ENCODE measurements at regions not wholly inside any gene's neighbourhood (a gene's known extent, or its start where the extent isn't known, plus 50 kb on each side); places are given as distances from the start of the nearest gene placed in this dataset.

DNA sequence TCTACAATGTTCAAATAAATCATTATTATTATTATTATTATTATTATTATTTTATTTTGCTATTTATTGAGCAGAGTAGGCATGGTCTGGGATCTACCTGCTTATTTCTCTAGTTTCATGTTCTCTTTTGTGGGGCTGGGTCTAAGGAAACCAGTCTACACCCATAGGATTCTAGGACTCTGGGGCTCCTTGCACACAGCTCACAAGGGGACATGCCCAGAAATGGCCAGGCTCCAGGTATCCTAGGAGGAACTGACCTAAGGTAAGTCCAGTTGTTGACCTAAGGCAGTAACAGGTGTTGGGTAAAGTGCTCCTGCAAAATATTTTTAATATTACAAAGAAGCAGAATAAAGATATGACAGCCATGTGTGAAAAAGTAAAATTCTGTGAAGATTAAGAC, 149.6 kb upstream of the TBL1XR1 start:
- TF ChIP-seq POLR2A (IDR thresholded peaks at IDR 0.05) = no peak
- TF ChIP-seq CTCF (IDR thresholded peaks at IDR 0.05) = no peak
- DNase-seq = no peak
- H3K9me3 ChIP-seq = no peaks in the 10 kb centered on the region
- H3K4me3 ChIP-seq = no peak overlapping the region
- peaks cover 19% of the 10 kb centered on the region for H3K4me1 ChIP-seq
- H3K27me3 ChIP-seq = no peaks in the 10 kb centered on the region
- H3K36me3 ChIP-seq (ENCODE audit: low read depth, missing control alignments) = no peaks in the 10 kb centered on the region
- intact Hi-C loops (cut with DNase I; ENCODE audit: low total_unique reads) = no loop called here
- no peak overlapping the region for H3K27ac ChIP-seq

DNA sequence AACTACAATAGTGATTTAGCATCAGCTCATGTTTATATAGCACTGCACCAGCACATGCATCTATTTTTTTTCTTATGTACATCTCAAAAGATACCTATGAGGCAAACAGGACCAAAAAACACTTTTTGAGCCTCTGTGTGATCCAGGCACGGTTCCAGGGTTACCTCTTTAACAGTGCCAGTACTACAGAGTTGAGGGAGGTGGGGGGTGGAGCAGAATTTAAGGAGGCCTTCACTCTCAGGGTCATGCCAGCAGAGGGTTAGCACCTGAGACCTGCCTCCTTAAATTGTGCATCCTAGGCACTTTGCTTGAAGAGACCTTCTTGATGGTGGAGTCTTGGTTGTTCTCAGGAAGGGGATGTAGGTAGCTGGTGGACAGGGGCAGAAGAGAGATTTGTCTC, 150.3 kb upstream of the TBL1XR1 start:
- H3K36me3 ChIP-seq (ENCODE audit: low read depth, missing control alignments) = no peaks in the 10 kb centered on the region
- H3K4me1 ChIP-seq = peaks cover 19% of the 10 kb centered on the region
- H3K9me3 ChIP-seq = no peaks in the 10 kb centered on the region
- no peak overlapping the region for H3K4me3 ChIP-seq
- no peak for DNase-seq
- no peak overlapping the region for H3K27ac ChIP-seq
- TF ChIP-seq CTCF (IDR thresholded peaks at IDR 0.05) (no peak), POLR2A (IDR thresholded peaks at IDR 0.05) (no peak)
- intact Hi-C loops (cut with DNase I; ENCODE audit: low total_unique reads) = no loop called here
- WGBS, 2 donors = 65 to 92% methylated on average over 1 of the region's 1 CpG
- no peaks in the 10 kb centered on the region for H3K27me3 ChIP-seq

DNA sequence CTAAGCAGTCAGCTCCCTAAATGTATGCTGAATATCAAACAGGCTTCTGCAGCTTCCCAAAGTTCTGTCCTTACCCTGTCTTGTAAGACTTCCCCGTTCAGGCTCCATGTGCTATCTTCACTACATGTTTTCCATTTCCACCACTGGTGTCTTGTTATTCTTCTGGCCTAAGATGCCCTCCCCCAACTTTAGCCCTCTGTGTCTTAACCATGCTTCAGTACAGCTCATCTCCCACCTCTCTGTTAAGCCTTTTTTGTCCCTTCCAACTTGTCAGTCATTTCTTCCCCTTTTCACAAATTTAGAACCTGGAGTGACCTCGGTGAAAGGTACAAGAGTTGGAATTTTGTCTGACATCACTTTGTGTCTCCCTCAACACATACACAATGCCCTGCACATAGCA, 151.7 kb upstream of the TBL1XR1 start:
- H3K9me3 ChIP-seq = no peaks in the 10 kb centered on the region
- 87 to 93% methylated on average over 2 of the region's 2 CpGs for WGBS, 2 donors
- H3K27me3 ChIP-seq = no peaks in the 10 kb centered on the region
- H3K4me3 ChIP-seq = no peak overlapping the region
- TF ChIP-seq CTCF (IDR thresholded peaks at IDR 0.05) = no peak
- TF ChIP-seq POLR2A (IDR thresholded peaks at IDR 0.05) = no peak
- intact Hi-C loops (cut with DNase I; ENCODE audit: low total_unique reads) = no loop called here
- no peaks in the 10 kb centered on the region for H3K36me3 ChIP-seq (ENCODE audit: low read depth, missing control alignments)
- H3K27ac ChIP-seq = no peak overlapping the region
- DNase-seq = no peak
- peaks cover 19% of the 10 kb centered on the region for H3K4me1 ChIP-seq

DNA sequence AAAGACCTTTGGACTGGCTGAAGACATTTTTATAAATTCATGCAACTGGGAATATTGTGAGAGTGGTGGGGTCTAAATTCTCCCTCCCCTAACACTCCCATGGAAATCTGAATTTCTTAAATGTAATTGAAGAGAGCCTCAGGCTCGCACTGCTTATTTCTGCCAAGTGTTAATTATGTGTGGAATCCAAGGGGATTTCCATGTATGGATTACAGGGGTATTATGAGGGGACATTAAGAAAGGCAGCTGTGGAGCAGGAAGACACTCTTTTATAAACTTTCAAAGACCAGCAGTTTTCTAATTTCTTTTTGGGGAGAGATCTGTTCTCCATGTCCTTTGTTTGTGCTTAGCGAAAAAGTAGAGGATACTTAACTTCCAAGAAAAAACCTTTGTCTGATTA, 152.1 kb upstream of the TBL1XR1 start:
- TF ChIP-seq CTCF (IDR thresholded peaks at IDR 0.05) (no peak), POLR2A (IDR thresholded peaks at IDR 0.05) (no peak)
- Histone ChIP-seq H3K9me3 (no peaks in the 10 kb centered on the region), H3K27ac (no peak overlapping the region), H3K4me1 (peaks cover 19% of the 10 kb centered on the region), H3K36me3 (ENCODE audit: low read depth, missing control alignments) (no peaks in the 10 kb centered on the region), H3K27me3 (no peaks in the 10 kb centered on the region), H3K4me3 (no peak overlapping the region)
- no peak for DNase-seq
- intact Hi-C loops (cut with DNase I; ENCODE audit: low total_unique reads) = no loop called here
- 95 to 98% methylated on average over 2 of the region's 2 CpGs for WGBS, 2 donors

DNA sequence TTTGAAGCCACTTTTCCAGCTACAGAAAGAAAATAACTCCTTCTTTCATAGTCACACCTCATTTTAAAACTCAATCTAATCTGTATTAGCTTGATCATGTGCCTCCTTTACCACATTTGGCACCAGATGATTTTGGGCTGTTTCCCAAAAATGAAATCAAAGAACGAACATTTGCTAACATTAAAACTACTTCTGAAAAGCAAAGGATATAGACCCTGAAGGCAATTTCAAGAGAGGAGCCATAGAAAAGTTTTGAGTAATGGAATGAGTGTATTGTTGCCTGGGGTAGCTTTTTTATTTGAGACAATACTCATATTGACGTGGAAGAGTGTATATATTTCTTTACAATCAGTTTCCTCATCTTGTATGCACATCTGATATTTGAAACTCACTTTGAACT, 152.8 kb upstream of the TBL1XR1 start:
- Histone ChIP-seq H3K4me3 (no peak overlapping the region), H3K27me3 (no peaks in the 10 kb centered on the region), H3K36me3 (ENCODE audit: low read depth, missing control alignments) (no peaks in the 10 kb centered on the region), H3K9me3 (no peaks in the 10 kb centered on the region), H3K4me1 (peaks cover 12% of the 10 kb centered on the region), H3K27ac (no peak overlapping the region)
- 57 to 68% methylated on average over 2 of the region's 2 CpGs for WGBS, 2 donors
- no peak for DNase-seq
- intact Hi-C loops (cut with DNase I; ENCODE audit: low total_unique reads) = no loop called here
- TF ChIP-seq POLR2A (IDR thresholded peaks at IDR 0.05) = no peak
- no peak for TF ChIP-seq CTCF (IDR thresholded peaks at IDR 0.05)

Data from testis (tissue), 2 donors.